C1 segment of cervical spinal cord (tissue), 14 donors: ENCODE measurements at regions not wholly inside any gene's neighbourhood (a gene's known extent, or its start where the extent isn't known, plus 50 kb on each side); places are given as distances from the start of the nearest gene placed in this dataset.
"Not testable (repeated sequence)": the region's sequence is repeated elsewhere in the genome, so short reads cannot be mapped to it uniquely, and the experiment has no call there.

ENCODE experiments used
- DNase-seq, 14 donors: peaks; one replicate each; lab custom pipeline; 2025; lab: John Stamatoyannopoulos, UW

- no peak for DNase-seq
Observed at GRCh38 chr11:69869311-69869939, 50.2 kb upstream of the FGF3 start.

- DNase-seq = no peak
Observed at GRCh38 chr11:69870766-69871165, 51.5 kb upstream of the FGF3 start.

- DNase-seq = no peak
Observed at GRCh38 chr11:69873166-69874077, 54.2 kb upstream of the FGF3 start.

GRCh38 chr11:69874178-69874983 is 55.2 kb upstream of the FGF3 start:
- no peak for DNase-seq

- no peak for DNase-seq
Observed at GRCh38 chr11:69874984-69875624, 55.9 kb upstream of the FGF3 start.

GRCh38 chr11:69876013-69876412 is 56.8 kb upstream of the FGF3 start:
- DNase-seq = no peak

- no peak for DNase-seq
Observed at GRCh38 chr11:69877235-69877634, 58.0 kb upstream of the FGF3 start.

GRCh38 chr11:69877704-69878103 is 58.5 kb upstream of the FGF3 start:
- DNase-seq = not testable (repeated sequence)

- no peak for DNase-seq
Observed at GRCh38 chr11:69878144-69878883, 59.1 kb upstream of the FGF3 start.

GRCh38 chr11:69878927-69879728 is 59.9 kb upstream of the FGF3 start:
- DNase-seq = no peak

GRCh38 chr11:69879729-69880005 is 60.5 kb upstream of the FGF3 start:
- no peak for DNase-seq

GRCh38 chr11:69880041-69880825 is 61.0 kb upstream of the FGF3 start:
- no peak for DNase-seq

- no peak for DNase-seq
Observed at GRCh38 chr11:69880826-69881445, 61.7 kb upstream of the FGF3 start.

- no peak for DNase-seq
Observed at GRCh38 chr11:69881467-69882269, 62.5 kb upstream of the FGF3 start.

GRCh38 chr11:69882270-69882608 is 63.0 kb upstream of the FGF3 start:
- no peak for DNase-seq

- DNase-seq = no peak
Observed at GRCh38 chr11:69883292-69884255, 64.4 kb upstream of the FGF3 start.

GRCh38 chr11:69884286-69884685 is 65.1 kb upstream of the FGF3 start:
- DNase-seq = no peak
